ENCODE measurements at regions not wholly inside any gene's neighbourhood (a gene's known extent, or its start where the extent isn't known, plus 50 kb on each side); places are given as distances from the start of the nearest gene placed in this dataset.

- DNase-seq: no peak
- no peak for TF ChIP-seq POLR2A (IDR thresholded peaks at IDR 0.05; ENCODE audit: low read length)
- TF ChIP-seq GATA1 (IDR thresholded peaks at IDR 0.05; ENCODE audit: low read depth, low read length): no peak
These were observed 604.3 kb upstream of the POU3F3 start for GRCh38 chr2:104249629-104250028.

- TF ChIP-seq GATA1 (IDR thresholded peaks at IDR 0.05; ENCODE audit: low read depth, low read length) (no peak), POLR2A (IDR thresholded peaks at IDR 0.05; ENCODE audit: low read length) (no peak)
- no peak for DNase-seq
These were observed 603.3 kb upstream of the POU3F3 start for GRCh38 chr2:104250635-104251034.

GRCh38 chr2:104254017-104254416 is 599.9 kb upstream of the POU3F3 start:
- no peak for DNase-seq
- no peak for TF ChIP-seq GATA1 (IDR thresholded peaks at IDR 0.05; ENCODE audit: low read depth, low read length)
- TF ChIP-seq POLR2A (IDR thresholded peaks at IDR 0.05; ENCODE audit: low read length): no peak

GRCh38 chr2:104262714-104263113 is 591.2 kb upstream of the POU3F3 start:
- TF ChIP-seq POLR2A (IDR thresholded peaks at IDR 0.05; ENCODE audit: low read length): no peak
- no peak for DNase-seq

- no peak for TF ChIP-seq POLR2A (IDR thresholded peaks at IDR 0.05; ENCODE audit: low read length)
- TF ChIP-seq GATA1 (IDR thresholded peaks at IDR 0.05; ENCODE audit: low read depth, low read length): no peak
- no peak for DNase-seq
These were observed 574.3 kb upstream of the POU3F3 start for GRCh38 chr2:104279646-104280045.

GRCh38 chr2:104280216-104280615 is 573.7 kb upstream of the POU3F3 start:
- no peak for DNase-seq
- TF ChIP-seq GATA1 (IDR thresholded peaks at IDR 0.05; ENCODE audit: low read depth, low read length) (no peak), POLR2A (IDR thresholded peaks at IDR 0.05; ENCODE audit: low read length) (no peak)

- DNase-seq: no peak
- TF ChIP-seq POLR2A (IDR thresholded peaks at IDR 0.05; ENCODE audit: low read length): no peak
- TF ChIP-seq GATA1 (IDR thresholded peaks at IDR 0.05; ENCODE audit: low read depth, low read length): no peak
These were observed 567.1 kb upstream of the POU3F3 start for GRCh38 chr2:104286841-104287240.

- TF ChIP-seq POLR2A (IDR thresholded peaks at IDR 0.05; ENCODE audit: low read length) (no peak), GATA1 (IDR thresholded peaks at IDR 0.05; ENCODE audit: low read depth, low read length) (no peak)
- DNase-seq: no peak
These were observed 564.0 kb upstream of the POU3F3 start for GRCh38 chr2:104289651-104290565.

GRCh38 chr2:104290566-104290891 is 563.4 kb upstream of the POU3F3 start:
- TF ChIP-seq POLR2A (IDR thresholded peaks at IDR 0.05; ENCODE audit: low read length) (no peak), GATA1 (IDR thresholded peaks at IDR 0.05; ENCODE audit: low read depth, low read length) (no peak)
- no peak for DNase-seq

GRCh38 chr2:104312684-104313083 is 541.2 kb upstream of the POU3F3 start:
- TF ChIP-seq GATA1 (IDR thresholded peaks at IDR 0.05; ENCODE audit: low read depth, low read length): no peak
- TF ChIP-seq POLR2A (IDR thresholded peaks at IDR 0.05; ENCODE audit: low read length): no peak
- no peak for DNase-seq

GRCh38 chr2:104318001-104318665 is 535.8 kb upstream of the POU3F3 start:
- no peak for DNase-seq
- no peak for TF ChIP-seq POLR2A (IDR thresholded peaks at IDR 0.05; ENCODE audit: low read length)
- no peak for TF ChIP-seq GATA1 (IDR thresholded peaks at IDR 0.05; ENCODE audit: low read depth, low read length)

GRCh38 chr2:104321116-104321795 is 532.7 kb upstream of the POU3F3 start:
- no peak for DNase-seq
- no peak for TF ChIP-seq POLR2A (IDR thresholded peaks at IDR 0.05; ENCODE audit: low read length)
- TF ChIP-seq GATA1 (IDR thresholded peaks at IDR 0.05; ENCODE audit: low read depth, low read length): no peak

- DNase-seq: no peak
- TF ChIP-seq GATA1 (IDR thresholded peaks at IDR 0.05; ENCODE audit: low read depth, low read length) (no peak), POLR2A (IDR thresholded peaks at IDR 0.05; ENCODE audit: low read length) (no peak)
These were observed 532.0 kb upstream of the POU3F3 start for GRCh38 chr2:104321796-104322349.

GRCh38 chr2:104332731-104333130 is 521.2 kb upstream of the POU3F3 start:
- no peak for TF ChIP-seq POLR2A (IDR thresholded peaks at IDR 0.05; ENCODE audit: low read length)
- TF ChIP-seq GATA1 (IDR thresholded peaks at IDR 0.05; ENCODE audit: low read depth, low read length): no peak
- DNase-seq: no peak
